NCI-H1092 treated with DMSO at 0.1 percent for 48 hours (cell line): ENCODE measurements at regions not wholly inside any gene's neighbourhood (a gene's known extent, or its start where the extent isn't known, plus 50 kb on each side); places are given as distances from the start of the nearest gene placed in this dataset.
"Not testable (repeated sequence)": the region's sequence is repeated elsewhere in the genome, so short reads cannot be mapped to it uniquely, and the experiment has no call there.

Source experiments
- DNase-seq: peaks from one replicate; lab custom pipeline; 2025; lab: John Stamatoyannopoulos, UW

DNA sequence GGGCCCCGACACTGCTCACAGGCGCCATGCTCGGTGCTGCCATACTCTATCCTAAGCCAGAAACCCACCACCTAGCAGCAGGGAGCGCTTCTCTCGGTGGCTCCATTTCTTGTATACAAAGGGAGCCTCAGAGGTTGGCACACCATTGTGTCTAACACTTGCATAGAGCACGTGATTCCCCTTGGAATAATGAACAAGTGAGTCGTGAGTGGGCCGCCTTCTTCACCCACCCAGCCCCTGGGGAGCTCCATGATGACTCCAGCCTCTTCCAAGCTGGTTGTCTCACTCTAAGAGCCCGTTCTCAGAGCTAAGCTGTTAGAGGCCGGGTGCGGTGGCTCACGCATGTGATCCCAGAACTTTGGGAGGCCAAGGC, 82.3 kb upstream of the ZNF469 start:
- DNase-seq: no peak

DNA sequence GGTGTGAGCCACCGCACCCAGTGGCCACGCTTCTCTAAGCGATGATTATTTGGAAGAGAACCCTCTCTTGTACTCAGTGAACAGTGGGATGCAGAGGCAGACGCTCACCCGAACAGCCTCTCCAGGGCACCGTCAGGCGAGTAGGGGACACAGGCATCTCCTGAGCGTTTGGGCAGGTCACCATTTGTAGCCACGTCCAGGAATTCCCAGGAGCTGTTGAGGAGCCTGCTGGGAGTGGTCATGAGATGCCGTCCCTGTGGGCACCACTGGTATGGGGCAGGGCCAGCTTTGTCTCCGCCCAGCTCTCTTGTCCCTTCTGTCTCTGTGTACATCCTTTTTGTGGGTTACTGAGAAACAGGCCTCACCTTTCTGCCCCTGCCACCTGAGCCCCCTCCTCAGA, 81.3 kb upstream of the ZNF469 start:
- no peak for DNase-seq

GRCh38 chr16:88301886-88302285, 80.9 kb upstream of the ZNF469 start:
- no peak for DNase-seq

DNA sequence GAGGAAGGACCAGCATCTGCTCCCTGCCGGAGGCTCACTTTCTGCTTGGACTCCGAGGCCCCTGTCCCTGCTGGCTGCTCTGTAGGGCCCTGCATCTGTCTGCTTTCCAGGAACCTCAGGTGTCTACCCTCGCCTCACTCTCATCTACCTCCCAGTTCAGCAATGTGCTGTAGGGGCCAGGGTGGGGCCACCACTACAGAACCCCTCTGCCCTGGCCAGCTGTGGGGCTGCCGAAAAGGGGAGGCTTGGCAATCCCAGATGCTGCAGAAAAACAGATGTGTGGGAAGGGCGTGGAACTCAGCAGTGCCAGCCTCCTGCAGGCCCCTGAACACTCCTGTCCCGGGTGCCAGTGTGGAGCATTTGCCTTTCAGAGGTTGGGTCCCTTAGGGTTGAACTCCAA, 80.1 kb upstream of the ZNF469 start:
- no peak for DNase-seq

GRCh38 chr16:88303405-88303804, 79.4 kb upstream of the ZNF469 start:
- no peak for DNase-seq

GRCh38 chr16:88303890-88304819, 78.6 kb upstream of the ZNF469 start:
- no peak for DNase-seq

GRCh38 chr16:88305176-88305575, 77.6 kb upstream of the ZNF469 start:
- no peak for DNase-seq

- no peak for DNase-seq
Observed at GRCh38 chr16:88306411-88306810, 76.3 kb upstream of the ZNF469 start.

DNA sequence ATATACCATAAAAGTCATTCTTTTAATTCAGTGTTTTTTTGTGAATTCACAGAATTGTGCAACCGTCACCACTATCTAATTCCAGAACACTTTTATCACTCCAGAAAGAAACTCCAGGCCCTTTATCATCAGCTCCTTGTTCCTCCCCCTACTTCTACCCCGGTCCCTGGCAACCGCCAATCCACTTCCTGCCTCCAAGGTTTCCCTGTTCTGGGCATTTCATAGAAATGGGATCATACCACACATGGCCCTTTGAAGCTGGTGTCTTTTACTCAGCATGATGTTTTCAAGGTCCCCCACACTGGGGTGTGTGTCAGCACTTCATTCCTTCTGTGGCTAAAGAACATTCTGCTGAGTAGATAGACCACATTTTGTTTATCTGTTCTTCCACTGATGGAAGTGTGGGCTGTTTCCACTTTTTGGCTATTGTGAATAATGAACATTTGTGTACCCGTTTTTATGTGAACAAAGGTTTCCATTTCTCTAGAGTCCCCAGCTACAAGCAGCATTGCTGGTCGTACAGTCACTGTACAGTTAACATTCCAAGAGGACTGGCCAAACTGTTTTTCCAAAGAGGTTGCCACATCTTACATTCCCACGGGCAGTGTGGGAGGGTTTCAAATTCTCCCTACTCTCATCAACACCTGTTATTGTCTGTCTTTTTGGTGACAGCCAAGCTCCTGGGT, 75.8 kb upstream of the ZNF469 start:
- DNase-seq: no peak

- no peak for DNase-seq
Observed at GRCh38 chr16:88308441-88309173, 74.2 kb upstream of the ZNF469 start.

DNA sequence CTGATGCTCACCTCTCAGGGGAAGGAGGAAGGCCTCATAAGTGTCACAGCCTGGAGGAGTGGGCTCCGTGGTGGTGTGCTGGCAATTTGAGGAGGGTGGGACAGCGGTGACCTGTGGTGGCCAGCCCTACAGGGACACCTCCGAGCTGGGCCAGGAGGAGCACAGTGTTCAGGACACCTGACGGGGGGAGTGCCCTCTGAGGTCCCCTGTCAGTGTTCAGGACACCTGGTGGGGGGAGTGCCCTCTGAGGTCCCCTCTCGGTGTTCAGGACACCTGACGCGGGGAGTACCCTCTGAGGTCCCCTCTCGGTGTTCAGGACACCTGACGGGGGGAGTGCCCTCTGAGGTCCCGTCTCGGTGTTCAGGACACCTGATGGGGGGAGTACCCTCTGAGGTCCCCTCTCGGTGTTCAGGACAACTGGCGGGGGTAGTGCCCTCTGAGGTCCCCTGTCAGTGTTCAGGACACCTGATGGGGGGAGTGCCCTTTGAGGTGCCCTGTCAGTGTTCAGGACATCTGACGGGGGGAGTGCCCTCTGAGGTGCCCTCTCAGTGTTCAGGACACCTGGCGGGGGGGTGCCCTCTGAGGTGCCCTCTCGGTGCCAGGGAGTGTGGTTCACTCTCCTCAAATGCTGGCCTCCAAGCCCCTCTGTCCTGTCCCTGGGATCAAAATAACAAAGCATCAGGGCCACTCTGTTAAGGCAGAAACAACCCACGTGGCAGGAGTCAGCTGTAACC, 73.4 kb upstream of the ZNF469 start:
- no peak for DNase-seq

DNA sequence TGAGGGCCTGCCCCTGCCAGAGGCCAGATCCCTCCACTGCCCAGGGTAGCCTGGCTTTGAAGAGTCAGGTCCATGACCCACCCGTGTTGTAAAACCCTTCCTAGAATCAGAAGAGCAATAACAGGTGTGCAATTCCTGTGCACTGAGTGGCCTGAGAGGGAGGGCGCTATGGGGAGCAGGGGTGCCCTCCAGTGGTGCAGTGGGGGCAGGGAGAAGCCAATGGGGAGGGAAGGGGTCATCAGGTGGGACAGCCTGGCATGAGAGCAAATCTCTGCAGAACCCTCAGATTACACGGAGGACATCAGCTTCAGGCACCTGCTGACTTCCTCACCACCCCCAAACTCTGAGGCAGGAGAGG, 72.9 kb upstream of the ZNF469 start:
- DNase-seq: no peak

GRCh38 chr16:88310796-88311605, 71.8 kb upstream of the ZNF469 start:
- DNase-seq: no peak

DNA sequence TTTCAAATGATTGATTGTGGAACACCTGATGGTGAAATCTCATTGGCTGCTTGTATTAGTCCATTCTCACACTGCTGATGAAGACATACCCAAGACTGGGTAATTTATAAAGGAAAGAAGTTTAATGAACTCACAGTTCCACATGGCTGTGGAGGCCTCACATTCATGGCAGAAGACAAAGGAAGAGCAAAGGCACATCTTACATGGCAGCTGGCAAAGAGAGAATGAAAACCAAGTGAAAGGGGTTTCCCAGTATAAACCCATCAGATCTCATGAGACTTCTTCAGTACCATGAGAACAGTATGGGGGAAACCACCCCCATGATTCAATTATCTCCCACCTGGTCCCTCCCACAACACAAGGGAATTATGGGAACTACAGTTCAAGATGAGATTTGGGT, 70.9 kb upstream of the ZNF469 start:
- not testable (repeated sequence) for DNase-seq

GRCh38 chr16:88312732-88313131, 70.0 kb upstream of the ZNF469 start:
- DNase-seq: no peak

DNA sequence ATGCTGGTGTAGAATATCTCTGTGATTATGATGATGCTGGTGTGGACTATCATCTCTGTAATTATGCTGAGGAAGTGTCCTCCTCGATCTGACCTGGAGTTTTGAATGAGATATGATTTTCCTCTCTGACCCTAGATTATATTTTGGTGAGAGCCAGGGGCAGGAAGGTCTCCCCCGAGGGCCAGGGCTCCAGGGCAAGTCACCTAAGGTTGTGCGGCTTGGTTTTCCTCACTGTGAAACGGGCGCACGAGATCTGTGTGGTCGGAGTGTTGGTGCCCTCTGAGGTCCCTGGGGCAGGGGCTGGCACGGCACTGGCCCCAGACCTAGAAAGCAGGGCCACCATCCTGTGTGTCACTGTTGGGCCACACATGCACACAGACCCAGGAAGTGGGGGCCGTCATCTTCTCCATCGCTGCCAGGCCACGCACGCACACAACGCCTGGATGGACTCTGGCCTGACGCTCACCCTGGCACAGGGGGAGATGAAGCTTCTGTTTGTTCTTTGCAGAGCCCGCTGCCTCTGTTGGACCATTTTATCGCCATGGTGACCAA, 67.7 kb upstream of the ZNF469 start:
- no peak for DNase-seq

GRCh38 chr16:88315543-88316105, 67.1 kb upstream of the ZNF469 start:
- no peak for DNase-seq

GRCh38 chr16:88316151-88316550, 66.6 kb upstream of the ZNF469 start:
- no peak for DNase-seq

- no peak for DNase-seq
Observed at GRCh38 chr16:88316941-88317612, 65.7 kb upstream of the ZNF469 start.

DNA sequence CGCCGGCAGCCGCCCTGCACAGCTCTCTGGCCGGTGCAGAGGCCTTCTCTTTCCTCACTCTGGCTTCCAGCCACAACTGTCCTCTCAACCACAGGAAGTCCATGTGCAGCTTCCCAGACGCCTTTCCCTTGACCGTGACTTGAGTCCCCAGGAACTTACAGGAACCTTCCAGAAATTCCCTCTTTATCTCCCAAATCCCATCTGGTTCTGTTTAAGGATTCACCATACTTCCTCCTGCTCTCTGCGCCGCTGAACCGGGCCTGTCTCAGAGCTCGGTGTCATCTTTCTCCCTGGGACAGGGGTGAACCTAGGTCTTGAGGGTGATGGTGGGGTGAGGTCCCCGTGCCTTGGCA, 65.2 kb upstream of the ZNF469 start:
- DNase-seq: no peak
